DMS53 treated with DMSO at 0.1 percent for 48 hours (cell line): ENCODE measurements at regions not wholly inside any gene's neighbourhood (a gene's known extent, or its start where the extent isn't known, plus 50 kb on each side); places are given as distances from the start of the nearest gene placed in this dataset.

Experiments used
- DNase-seq: peaks from one replicate; lab custom pipeline; 2025; ENCODE audit not compliant: unreplicated experiment; lab: John Stamatoyannopoulos, UW

GRCh38 chr10:3433988-3434387 lies 261.4 kb upstream of the PITRM1 start:
- DNase-seq = no peak

- DNase-seq = no peak
Observed at GRCh38 chr10:3433131-3433530, 260.5 kb upstream of the PITRM1 start.

- DNase-seq = no peak
Observed at GRCh38 chr10:3432081-3432825, 259.7 kb upstream of the PITRM1 start.

GRCh38 chr10:3430501-3430900 lies 257.9 kb upstream of the PITRM1 start:
- DNase-seq = no peak

- no peak for DNase-seq
Observed at GRCh38 chr10:3429676-3430075, 257.1 kb upstream of the PITRM1 start.

GRCh38 chr10:3428826-3429225 lies 256.2 kb upstream of the PITRM1 start:
- no peak for DNase-seq

GRCh38 chr10:3427950-3428354 lies 255.4 kb upstream of the PITRM1 start:
- DNase-seq = no peak

- no peak for DNase-seq
Observed at GRCh38 chr10:3427347-3427746, 254.8 kb upstream of the PITRM1 start.

GRCh38 chr10:3426190-3426845 lies 253.7 kb upstream of the PITRM1 start:
- no peak for DNase-seq

GRCh38 chr10:3425716-3426115 lies 253.1 kb upstream of the PITRM1 start:
- DNase-seq = no peak

GRCh38 chr10:3425261-3425660 lies 252.7 kb upstream of the PITRM1 start:
- DNase-seq = no peak

- DNase-seq = no peak
Observed at GRCh38 chr10:3424111-3424851, 251.7 kb upstream of the PITRM1 start.

GRCh38 chr10:3423384-3423783 lies 250.8 kb upstream of the PITRM1 start:
- DNase-seq = no peak

- no peak for DNase-seq
Observed at GRCh38 chr10:3422282-3422681, 249.7 kb upstream of the PITRM1 start.

- no peak for DNase-seq
Observed at GRCh38 chr10:3421537-3422257, 249.1 kb upstream of the PITRM1 start.

- DNase-seq = no peak
Observed at GRCh38 chr10:3420527-3421469, 248.2 kb upstream of the PITRM1 start.

GRCh38 chr10:3419719-3420495 lies 247.3 kb upstream of the PITRM1 start:
- DNase-seq = no peak

GRCh38 chr10:3418926-3419325 lies 246.3 kb upstream of the PITRM1 start:
- DNase-seq = no peak

GRCh38 chr10:3418041-3418754 lies 245.6 kb upstream of the PITRM1 start:
- no peak for DNase-seq
